Lower leg skin (tissue), 4 donors: ENCODE measurements at regions not wholly inside any gene's neighbourhood (a gene's known extent, or its start where the extent isn't known, plus 50 kb on each side); places are given as distances from the start of the nearest gene placed in this dataset.

ENCODE experiments used
- DNase-seq, 2 donors: peaks; one replicate each; pipeline ENCODE4 v3.0.0-alpha.2; 2019; ENCODE audit warnings: low spot score in 2 of 2
- H3K4me3 ChIP-seq: fragments of 200-600 bp; sonication (generic); 2 replicates; pipeline ENCODE4 v1.5.1; 2017; ENCODE audit warnings: mild to moderate bottlenecking, low read depth; ENCODE audit not compliant: poor library complexity, severe bottlenecking
- POLR2A ChIP-seq, 2 donors: fragments of 450-650 bp; IDR thresholded peaks; one replicate each; pipeline ENCODE4 v1.6.1; 2016 to 2017; ENCODE audit warnings: antibody characterized with exemption in 2 of 2, mild to moderate bottlenecking in 1 of 2, moderate library complexity in 1 of 2
- WGBS, 2 donors: methylation state at CpG; one replicate each; pipeline ENCODE4 v1.1.5; 2018; 5-methylcytosine and 5-hydroxymethylcytosine counted together
- intact Hi-C: fragments of 100-400 bp; cut with DNase I; formaldehyde crosslinking; loops from one replicate; pipeline ENCODE4 v1.15.0; 2023; ENCODE audit warnings: low total_unique reads
- TF ChIP-seq, protein P1 (sequence below), 3 donors: fragments of 450-650 bp; IDR thresholded peaks; one replicate each; pipeline ENCODE4 v1.5.1; 2016; ENCODE audit warnings: antibody characterized with exemption in 3 of 3, mild to moderate bottlenecking in 3 of 3, moderate library complexity in 2 of 3

DNA sequence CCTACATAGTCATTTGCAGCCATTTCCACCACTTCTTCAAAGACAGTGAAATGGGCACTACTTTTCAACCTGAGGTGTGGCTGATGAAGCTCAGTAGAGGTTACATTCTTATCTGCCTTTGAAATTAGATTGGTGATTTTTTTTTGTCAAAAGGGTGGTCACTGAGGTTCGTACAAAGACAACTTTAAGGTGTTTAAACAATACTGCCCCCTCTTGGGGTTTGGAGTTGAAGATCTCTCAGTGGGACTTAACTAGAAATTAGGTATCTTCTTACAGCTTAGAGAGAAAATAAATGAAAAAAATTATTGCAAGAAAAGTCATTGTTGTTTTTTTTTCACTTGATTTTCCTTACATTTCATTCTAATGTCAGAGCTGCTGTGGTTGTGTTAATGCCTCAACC is 713.2 kb downstream of the CDH11 start:
- WGBS, 2 donors = 53 to 66% methylated on average over 1 of the region's 1 CpG
- intact Hi-C loops = no loop called here
- DNase-seq = no peak
- no peak overlapping the region for H3K4me3 ChIP-seq
- TF ChIP-seq POLR2A (IDR thresholded peaks at IDR 0.05) = no peak
- TF ChIP-seq, protein P1, sequence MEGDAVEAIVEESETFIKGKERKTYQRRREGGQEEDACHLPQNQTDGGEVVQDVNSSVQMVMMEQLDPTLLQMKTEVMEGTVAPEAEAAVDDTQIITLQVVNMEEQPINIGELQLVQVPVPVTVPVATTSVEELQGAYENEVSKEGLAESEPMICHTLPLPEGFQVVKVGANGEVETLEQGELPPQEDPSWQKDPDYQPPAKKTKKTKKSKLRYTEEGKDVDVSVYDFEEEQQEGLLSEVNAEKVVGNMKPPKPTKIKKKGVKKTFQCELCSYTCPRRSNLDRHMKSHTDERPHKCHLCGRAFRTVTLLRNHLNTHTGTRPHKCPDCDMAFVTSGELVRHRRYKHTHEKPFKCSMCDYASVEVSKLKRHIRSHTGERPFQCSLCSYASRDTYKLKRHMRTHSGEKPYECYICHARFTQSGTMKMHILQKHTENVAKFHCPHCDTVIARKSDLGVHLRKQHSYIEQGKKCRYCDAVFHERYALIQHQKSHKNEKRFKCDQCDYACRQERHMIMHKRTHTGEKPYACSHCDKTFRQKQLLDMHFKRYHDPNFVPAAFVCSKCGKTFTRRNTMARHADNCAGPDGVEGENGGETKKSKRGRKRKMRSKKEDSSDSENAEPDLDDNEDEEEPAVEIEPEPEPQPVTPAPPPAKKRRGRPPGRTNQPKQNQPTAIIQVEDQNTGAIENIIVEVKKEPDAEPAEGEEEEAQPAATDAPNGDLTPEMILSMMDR (IDR thresholded peaks at IDR 0.05) = no peak

DNA sequence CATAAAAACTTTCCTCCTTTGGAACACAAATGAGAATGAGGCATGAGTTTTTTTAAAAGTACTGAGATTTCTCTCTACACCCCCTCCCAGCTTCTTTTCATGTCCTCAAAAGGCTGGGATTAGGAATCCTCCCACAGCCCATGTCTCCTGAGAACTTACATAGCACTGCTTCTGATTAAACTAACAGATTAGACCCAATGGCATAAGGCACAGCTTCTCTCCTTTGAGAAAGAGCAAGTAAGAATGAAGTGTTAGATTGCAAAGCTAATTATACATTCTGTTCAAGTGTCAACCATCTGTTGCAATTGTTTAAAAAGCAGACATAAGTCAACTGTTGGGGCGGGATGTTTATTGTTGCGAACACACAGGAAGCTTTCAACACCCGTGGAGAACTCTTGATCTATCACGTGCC is 715.1 kb downstream of the CDH11 start:
- DNase-seq = no peak
- intact Hi-C loops = no loop called here
- WGBS, 2 donors = 55 to 62% methylated on average over 4 of the region's 4 CpGs
- no peak overlapping the region for H3K4me3 ChIP-seq
- TF ChIP-seq POLR2A (IDR thresholded peaks at IDR 0.05) = no peak
- TF ChIP-seq, protein P1 (IDR thresholded peaks at IDR 0.05) = no peak

GRCh38 chr16:64403352-64403751 is 718.5 kb downstream of the CDH11 start:
- 91 to 94% methylated on average over 1 of the region's 1 CpG for WGBS, 2 donors
- no peak for TF ChIP-seq POLR2A (IDR thresholded peaks at IDR 0.05)
- TF ChIP-seq, protein P1 (IDR thresholded peaks at IDR 0.05) = no peak
- H3K4me3 ChIP-seq = no peak overlapping the region
- DNase-seq = no peak
- intact Hi-C loops = no loop called here

GRCh38 chr16:64398793-64399192 is 723.1 kb downstream of the CDH11 start:
- 67 to 68% methylated on average over 5 of the region's 5 CpGs for WGBS, 2 donors
- TF ChIP-seq POLR2A (IDR thresholded peaks at IDR 0.05) = no peak
- TF ChIP-seq, protein P1 (IDR thresholded peaks at IDR 0.05) = no peak

GRCh38 chr16:64397945-64398508 is 723.8 kb downstream of the CDH11 start:
- no peak for TF ChIP-seq POLR2A (IDR thresholded peaks at IDR 0.05)
- TF ChIP-seq, protein P1 (IDR thresholded peaks at IDR 0.05) = no peak
- 60 to 69% methylated on average over 3 of the region's 3 CpGs for WGBS, 2 donors
- no peak for DNase-seq
- intact Hi-C loops = no loop called here
- no peak overlapping the region for H3K4me3 ChIP-seq

More at GRCh38 chr16:64398793-64399192, 723.1 kb downstream of the CDH11 start:
- no peak overlapping the region for H3K4me3 ChIP-seq
- DNase-seq = no peak
- intact Hi-C loops = no loop called here

- no peak for TF ChIP-seq POLR2A (IDR thresholded peaks at IDR 0.05)
- TF ChIP-seq, protein P1 (IDR thresholded peaks at IDR 0.05) = no peak
- DNase-seq = no peak
- H3K4me3 ChIP-seq = no peak overlapping the region
- intact Hi-C loops = no loop called here
- 92 to 93% methylated on average over 3 of the region's 3 CpGs for WGBS, 2 donors
Observed at GRCh38 chr16:64397042-64397441, 724.8 kb downstream of the CDH11 start.
